ENCODE measurements at regions not wholly inside any gene's neighbourhood (a gene's known extent, or its start where the extent isn't known, plus 50 kb on each side); places are given as distances from the start of the nearest gene placed in this dataset.

DNA sequence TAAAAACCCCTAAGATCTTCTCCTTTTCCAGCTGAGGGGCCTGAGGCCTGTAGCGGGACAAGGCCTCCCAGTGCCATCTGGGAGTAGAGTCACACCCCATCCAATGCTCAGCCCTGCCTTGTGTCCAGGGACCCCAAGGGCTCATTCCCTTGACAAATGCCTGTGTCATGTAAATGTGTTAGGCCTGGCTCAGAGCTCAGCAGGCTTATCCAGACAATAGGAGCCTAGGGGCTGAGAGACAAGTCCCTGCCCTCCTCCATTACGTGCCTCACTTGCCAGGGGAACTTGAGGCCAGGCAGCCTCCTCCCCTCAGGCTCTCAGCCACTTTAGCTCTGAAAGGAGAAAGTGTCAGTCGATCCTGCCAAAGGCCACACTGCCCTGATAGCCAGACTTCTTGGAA lies 166.8 kb upstream of the MAMLD1 start:
- H3K4me3 ChIP-seq (ENCODE audit: low read depth, low read length): no peak overlapping the region
- TF ChIP-seq CTCF (IDR thresholded peaks at IDR 0.05; ENCODE audit: control insufficient read depth, extremely low read depth, insufficient read depth): no peak
- DNase-seq (ENCODE audit: low read depth): no peak

DNA sequence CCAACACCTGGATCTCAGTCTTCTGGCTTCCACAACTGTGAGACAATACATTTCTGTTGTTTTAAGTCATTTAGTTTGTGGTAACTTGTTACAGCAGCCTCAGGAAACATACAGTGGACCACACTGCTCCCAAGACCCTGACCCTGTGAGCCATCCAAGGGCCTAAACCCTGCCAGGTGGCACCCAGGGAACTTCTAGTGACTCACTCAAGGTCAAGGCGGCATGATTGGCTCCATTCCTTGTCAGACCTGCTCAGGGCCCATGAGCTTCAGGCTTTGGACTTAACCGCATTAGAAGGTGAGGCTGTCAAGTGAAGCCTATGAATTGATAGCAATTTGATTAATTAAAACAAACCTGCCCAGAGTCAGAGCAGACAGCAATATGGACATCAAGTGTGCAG lies 165.7 kb upstream of the MAMLD1 start:
- no peak for DNase-seq (ENCODE audit: low read depth)
- no peak overlapping the region for H3K4me3 ChIP-seq (ENCODE audit: low read depth, low read length)
- TF ChIP-seq CTCF (IDR thresholded peaks at IDR 0.05; ENCODE audit: control insufficient read depth, extremely low read depth, insufficient read depth): no peak

GRCh38 chrX:150198776-150199175 lies 164.3 kb upstream of the MAMLD1 start:
- no peak for TF ChIP-seq CTCF (IDR thresholded peaks at IDR 0.05; ENCODE audit: control insufficient read depth, extremely low read depth, insufficient read depth)
- DNase-seq (ENCODE audit: low read depth): no peak
- no peak overlapping the region for H3K4me3 ChIP-seq (ENCODE audit: low read depth, low read length)

DNA sequence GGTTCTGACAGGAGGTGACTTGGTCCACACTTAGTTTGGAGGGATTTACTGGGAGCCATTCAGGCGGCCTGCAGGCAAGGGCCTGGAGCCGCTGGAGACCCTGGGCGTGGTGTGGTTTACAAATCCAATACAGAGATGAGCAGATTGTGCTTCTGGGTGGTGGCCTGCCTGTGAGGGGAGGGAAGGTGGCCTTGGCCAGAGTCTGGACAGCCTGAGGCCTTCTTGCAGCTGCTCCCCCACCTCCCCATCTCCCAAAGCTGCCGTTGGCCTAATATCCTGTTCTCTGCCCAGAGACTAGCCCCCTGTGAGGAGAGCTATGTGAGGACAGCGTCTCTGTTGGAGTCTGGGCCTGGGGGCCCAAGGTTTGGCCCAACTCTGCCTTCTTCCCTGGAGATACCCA lies 163.9 kb upstream of the MAMLD1 start:
- no peak for TF ChIP-seq CTCF (IDR thresholded peaks at IDR 0.05; ENCODE audit: control insufficient read depth, extremely low read depth, insufficient read depth)
- no peak overlapping the region for H3K4me3 ChIP-seq (ENCODE audit: low read depth, low read length)

DNA sequence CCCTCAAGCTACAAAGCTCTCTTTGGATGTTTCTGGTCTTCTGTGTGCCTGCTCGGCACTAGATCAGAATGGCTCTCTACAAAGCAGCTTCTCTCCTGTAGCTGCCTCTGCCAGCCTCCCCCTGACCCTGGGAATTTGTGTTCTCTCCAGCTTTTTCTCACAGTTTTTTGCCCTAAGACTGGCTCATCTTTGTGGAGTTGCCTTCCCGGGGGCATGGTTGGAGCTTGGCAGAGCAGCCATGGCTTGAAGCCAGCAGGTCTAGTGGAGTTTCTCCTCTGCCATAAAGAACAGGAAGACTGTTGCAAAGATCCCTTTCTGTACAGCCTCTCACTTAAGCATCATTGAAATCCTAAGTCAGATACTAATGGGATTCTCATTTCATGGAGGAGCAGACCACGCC lies 163.3 kb upstream of the MAMLD1 start:
- TF ChIP-seq CTCF (IDR thresholded peaks at IDR 0.05; ENCODE audit: control insufficient read depth, extremely low read depth, insufficient read depth): no peak
- DNase-seq (ENCODE audit: low read depth): no peak

More for the DNA sequence above, 163.9 kb upstream of the MAMLD1 start:
- DNase-seq (ENCODE audit: low read depth): no peak

GRCh38 chrX:150200361-150200760 lies 162.8 kb upstream of the MAMLD1 start:
- DNase-seq (ENCODE audit: low read depth): no peak
- TF ChIP-seq CTCF (IDR thresholded peaks at IDR 0.05; ENCODE audit: control insufficient read depth, extremely low read depth, insufficient read depth): no peak
- no peak overlapping the region for H3K4me3 ChIP-seq (ENCODE audit: low read depth, low read length)

More for the DNA sequence above, 163.3 kb upstream of the MAMLD1 start:
- H3K4me3 ChIP-seq (ENCODE audit: low read depth, low read length): no peak overlapping the region

GRCh38 chrX:150200820-150201287 lies 162.3 kb upstream of the MAMLD1 start:
- no peak overlapping the region for H3K4me3 ChIP-seq (ENCODE audit: low read depth, low read length)
- no peak for DNase-seq (ENCODE audit: low read depth)
- no peak for TF ChIP-seq CTCF (IDR thresholded peaks at IDR 0.05; ENCODE audit: control insufficient read depth, extremely low read depth, insufficient read depth)

Measured in LNCaP clone FGC (cell line).